Spleen (tissue), 7 donors: ENCODE measurements at regions not wholly inside any gene's neighbourhood (a gene's known extent, or its start where the extent isn't known, plus 50 kb on each side); places are given as distances from the start of the nearest gene placed in this dataset.

Experiments used
- POLR2AphosphoS5 ChIP-seq, 3 donors: sonication (generic); formaldehyde crosslinking; IDR thresholded peaks; one replicate each; pipeline ENCODE4 v1.5.1; 2017; ENCODE audit warnings: antibody characterized with exemption in 3 of 3
- TF ChIP-seq, protein P1 (sequence below), 11 experiments: fragments of 200-600 bp in 7 of 11; fragments of 450-650 bp in 4 of 11; sonication (generic) in 4 of 11; IDR thresholded peaks in 8 of 11; conservative IDR thresholded peaks in 3 of 11; 1 replicate in 7 of 11; 2 replicates in 4 of 11; pipeline versions ENCODE4 v1.4.0 to v1.8.0; 2016 to 2021; ENCODE audit warnings: antibody characterized with exemption in 11 of 11, inconsistent platforms in 4 of 11, mild to moderate bottlenecking in 1 of 11
- donor health status: DM: no; HTN: no; CAD: no; lungs with moderate emphysema.
- donor health status: DM: no; HTN: no; CAD: no.
- donor health status: DM: no; HTN: no; CAD: no.

DNA sequence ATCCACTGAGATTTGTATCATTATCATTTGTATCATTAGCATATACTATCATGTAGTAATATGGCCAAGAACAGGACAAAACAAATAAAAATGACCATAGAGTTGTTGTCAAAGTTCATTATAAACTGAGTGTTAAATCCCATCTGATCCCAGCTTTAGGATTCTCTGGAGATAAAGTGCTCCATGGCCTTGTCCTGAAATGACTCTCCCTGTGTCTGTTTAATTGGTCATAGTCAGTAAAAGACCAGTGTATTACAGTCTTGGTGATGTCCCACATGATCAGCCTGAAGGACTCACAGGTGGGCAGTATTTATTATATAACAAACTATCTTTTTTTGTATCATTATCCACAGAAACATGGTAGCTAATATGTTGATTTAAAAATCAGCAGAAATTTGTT is 361.6 kb downstream of the TMEM135 start:
- TF ChIP-seq, protein P1, sequence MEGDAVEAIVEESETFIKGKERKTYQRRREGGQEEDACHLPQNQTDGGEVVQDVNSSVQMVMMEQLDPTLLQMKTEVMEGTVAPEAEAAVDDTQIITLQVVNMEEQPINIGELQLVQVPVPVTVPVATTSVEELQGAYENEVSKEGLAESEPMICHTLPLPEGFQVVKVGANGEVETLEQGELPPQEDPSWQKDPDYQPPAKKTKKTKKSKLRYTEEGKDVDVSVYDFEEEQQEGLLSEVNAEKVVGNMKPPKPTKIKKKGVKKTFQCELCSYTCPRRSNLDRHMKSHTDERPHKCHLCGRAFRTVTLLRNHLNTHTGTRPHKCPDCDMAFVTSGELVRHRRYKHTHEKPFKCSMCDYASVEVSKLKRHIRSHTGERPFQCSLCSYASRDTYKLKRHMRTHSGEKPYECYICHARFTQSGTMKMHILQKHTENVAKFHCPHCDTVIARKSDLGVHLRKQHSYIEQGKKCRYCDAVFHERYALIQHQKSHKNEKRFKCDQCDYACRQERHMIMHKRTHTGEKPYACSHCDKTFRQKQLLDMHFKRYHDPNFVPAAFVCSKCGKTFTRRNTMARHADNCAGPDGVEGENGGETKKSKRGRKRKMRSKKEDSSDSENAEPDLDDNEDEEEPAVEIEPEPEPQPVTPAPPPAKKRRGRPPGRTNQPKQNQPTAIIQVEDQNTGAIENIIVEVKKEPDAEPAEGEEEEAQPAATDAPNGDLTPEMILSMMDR (IDR thresholded peaks at IDR 0.05 in 8 of 11, conservative IDR thresholded peaks at IDR 0.05 in 3 of 11): no peak
- TF ChIP-seq POLR2AphosphoS5 (IDR thresholded peaks at IDR 0.05): no peak
